Parathyroid adenoma (tissue), 2 donors: ENCODE measurements at regions not wholly inside any gene's neighbourhood (a gene's known extent, or its start where the extent isn't known, plus 50 kb on each side); places are given as distances from the start of the nearest gene placed in this dataset.
"Not testable (repeated sequence)": the region's sequence is repeated elsewhere in the genome, so short reads cannot be mapped to it uniquely, and the experiment has no call there.

Experiments used
- H2AFZ ChIP-seq: fragments of 300-600 bp; sonication (generic); one replicate; pipeline ENCODE4 v1.7.0; 2017; ENCODE audit warnings: antibody characterized with exemption, mild to moderate bottlenecking
- H3K27ac ChIP-seq: fragments of 300-600 bp; sonication (generic); one replicate; pipeline ENCODE4 v1.7.0; 2017
- H3K27me3 ChIP-seq: fragments of 300-600 bp; sonication (generic); one replicate; pipeline ENCODE4 v1.7.0; 2017; ENCODE audit warnings: low read length; ENCODE audit not compliant: control insufficient read depth, insufficient read depth
- H3K36me3 ChIP-seq: fragments of 300-600 bp; sonication (generic); one replicate; pipeline ENCODE4 v1.7.0; 2017; ENCODE audit warnings: low read length; ENCODE audit not compliant: control insufficient read depth, insufficient read depth
- H3K4me1 ChIP-seq: fragments of 300-600 bp; sonication (generic); one replicate; pipeline ENCODE4 v1.7.0; 2017; ENCODE audit warnings: control low read depth
- H3K4me2 ChIP-seq: fragments of 300-600 bp; sonication (generic); one replicate; pipeline ENCODE4 v1.7.0; 2017; ENCODE audit warnings: low read length
- H3K4me3 ChIP-seq: fragments of 300-600 bp; sonication (generic); one replicate; pipeline ENCODE4 v1.7.0; 2017; ENCODE audit warnings: low read depth, low read length
- H3K79me2 ChIP-seq: fragments of 300-600 bp; sonication (generic); one replicate; pipeline ENCODE4 v1.7.0; 2017; ENCODE audit warnings: control low read depth
- H3K9ac ChIP-seq: fragments of 300-600 bp; sonication (generic); one replicate; pipeline ENCODE4 v1.7.0; 2017; ENCODE audit warnings: mild to moderate bottlenecking
- H3K9me3 ChIP-seq: fragments of 300-600 bp; sonication (generic); one replicate; pipeline ENCODE4 v1.7.0; 2017; ENCODE audit warnings: low read length; ENCODE audit not compliant: control insufficient read depth
- CTCF ChIP-seq: fragments of 300-600 bp; sonication (generic); IDR thresholded peaks from one replicate; pipeline ENCODE4 v1.7.0; 2017; ENCODE audit warnings: antibody characterized with exemption, mild to moderate bottlenecking
- donor health status: primary hyperparathyroidism.

- no peaks in the 10 kb centered on the region for H3K4me1 ChIP-seq
- H3K4me3 ChIP-seq: no peak overlapping the region
- no peak overlapping the region for H2AFZ ChIP-seq
- no peaks in the 10 kb centered on the region for H3K79me2 ChIP-seq
- no peak overlapping the region for H3K4me2 ChIP-seq
- no peaks in the 10 kb centered on the region for H3K27me3 ChIP-seq
- no peak overlapping the region for H3K9ac ChIP-seq
- no peaks in the 10 kb centered on the region for H3K9me3 ChIP-seq
- H3K36me3 ChIP-seq: no peaks in the 10 kb centered on the region
- H3K27ac ChIP-seq: no peak overlapping the region
- TF ChIP-seq CTCF: no peak
Observed at GRCh38 chr1:29920316-29920715, 684.0 kb downstream of the PTPRU start.

- not testable (repeated sequence) for H3K4me1 ChIP-seq, H3K9ac ChIP-seq, H3K4me2 ChIP-seq, H3K27ac ChIP-seq, H3K9me3 ChIP-seq, H3K27me3 ChIP-seq, H3K4me3 ChIP-seq, H2AFZ ChIP-seq, H3K79me2 ChIP-seq, H3K36me3 ChIP-seq
Observed at GRCh38 chr1:29919041-29919440, 682.7 kb downstream of the PTPRU start.

- no peak overlapping the region for H3K9ac ChIP-seq
- no peak overlapping the region for H3K4me2 ChIP-seq
- no peak for TF ChIP-seq CTCF
- H3K9me3 ChIP-seq: no peaks in the 10 kb centered on the region
- H3K27me3 ChIP-seq: no peaks in the 10 kb centered on the region
- no peak overlapping the region for H2AFZ ChIP-seq
- no peaks in the 10 kb centered on the region for H3K36me3 ChIP-seq
- H3K79me2 ChIP-seq: no peaks in the 10 kb centered on the region
- no peak overlapping the region for H3K4me3 ChIP-seq
- H3K27ac ChIP-seq: no peak overlapping the region
- no peaks in the 10 kb centered on the region for H3K4me1 ChIP-seq
Observed at GRCh38 chr1:29916656-29917369, 680.5 kb downstream of the PTPRU start.

GRCh38 chr1:29914936-29915335, 678.6 kb downstream of the PTPRU start:
- TF ChIP-seq CTCF: no peak
- H3K79me2 ChIP-seq: no peaks in the 10 kb centered on the region
- no peaks in the 10 kb centered on the region for H3K36me3 ChIP-seq
- no peak overlapping the region for H3K4me2 ChIP-seq
- H3K9me3 ChIP-seq: no peaks in the 10 kb centered on the region
- H3K27ac ChIP-seq: no peak overlapping the region
- no peaks in the 10 kb centered on the region for H3K4me1 ChIP-seq
- no peak overlapping the region for H3K9ac ChIP-seq
- H2AFZ ChIP-seq: no peak overlapping the region
- no peaks in the 10 kb centered on the region for H3K27me3 ChIP-seq
- no peak overlapping the region for H3K4me3 ChIP-seq

GRCh38 chr1:29912425-29912824, 676.1 kb downstream of the PTPRU start:
- H3K27me3 ChIP-seq: no peaks in the 10 kb centered on the region
- no peaks in the 10 kb centered on the region for H3K4me1 ChIP-seq

More at GRCh38 chr1:29912425-29912824, 676.1 kb downstream of the PTPRU start:
- Histone ChIP-seq H3K79me2 (no peaks in the 10 kb centered on the region), H3K4me2 (no peak overlapping the region), H3K9ac (no peak overlapping the region), H3K27ac (no peak overlapping the region), H3K4me3 (no peak overlapping the region), H3K9me3 (no peaks in the 10 kb centered on the region), H3K36me3 (no peaks in the 10 kb centered on the region), H2AFZ (no peak overlapping the region)
- TF ChIP-seq CTCF: no peak
